Sigmoid colon (tissue), 4 donors: ENCODE measurements at regions not wholly inside any gene's neighbourhood (a gene's known extent, or its start where the extent isn't known, plus 50 kb on each side); places are given as distances from the start of the nearest gene placed in this dataset.

Experiments used
- CTCF ChIP-seq, 4 experiments: fragments of 450-650 bp in 3 of 4; fragments of 200-600 bp in 1 of 4; IDR thresholded peaks; one replicate each; pipeline ENCODE4 v1.5.1; 2016 to 2019; ENCODE audit warnings: antibody characterized with exemption in 4 of 4, mild to moderate bottlenecking in 3 of 4, moderate library complexity in 2 of 4
- EP300 ChIP-seq, 4 donors: sonication (generic); formaldehyde crosslinking; IDR thresholded peaks; one replicate each; pipeline ENCODE4 v1.6.1; 2017; ENCODE audit warnings: antibody characterized with exemption in 4 of 4
- POLR2A ChIP-seq, 2 donors: fragments of 450-650 bp; IDR thresholded peaks; one replicate each; pipeline ENCODE4 v1.6.1; 2016; ENCODE audit warnings: antibody characterized with exemption in 2 of 2, mild to moderate bottlenecking in 2 of 2, moderate library complexity in 2 of 2

DNA sequence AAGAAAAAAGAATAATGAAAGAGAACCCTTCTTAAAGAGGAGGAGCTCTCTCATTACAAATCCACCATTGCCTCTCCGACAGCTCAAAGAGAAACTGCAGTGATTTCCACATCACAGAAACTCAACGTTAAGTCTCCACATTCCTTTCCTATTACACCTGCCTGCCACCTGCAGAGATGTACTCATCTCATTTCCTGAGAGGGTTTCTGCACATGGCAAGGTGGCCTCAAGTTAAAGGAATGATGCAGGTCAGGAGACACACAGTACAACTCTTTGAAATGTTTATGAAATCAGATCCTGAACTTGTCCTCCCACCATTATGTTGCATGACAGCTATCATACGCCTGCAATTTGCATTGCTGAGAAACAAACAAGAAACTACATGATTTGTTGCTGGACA is 458.4 kb upstream of the ADAMTS9 start:
- TF ChIP-seq CTCF (IDR thresholded peaks at IDR 0.05) (no peak), POLR2A (IDR thresholded peaks at IDR 0.05) (no peak), EP300 (IDR thresholded peaks at IDR 0.05) (no peak)
